ENCODE measurements at regions not wholly inside any gene's neighbourhood (a gene's known extent, or its start where the extent isn't known, plus 50 kb on each side); places are given as distances from the start of the nearest gene placed in this dataset.
A peak's percentile ranks its signal among the peaks of the same experiment; 100 is the strongest.

DNA sequence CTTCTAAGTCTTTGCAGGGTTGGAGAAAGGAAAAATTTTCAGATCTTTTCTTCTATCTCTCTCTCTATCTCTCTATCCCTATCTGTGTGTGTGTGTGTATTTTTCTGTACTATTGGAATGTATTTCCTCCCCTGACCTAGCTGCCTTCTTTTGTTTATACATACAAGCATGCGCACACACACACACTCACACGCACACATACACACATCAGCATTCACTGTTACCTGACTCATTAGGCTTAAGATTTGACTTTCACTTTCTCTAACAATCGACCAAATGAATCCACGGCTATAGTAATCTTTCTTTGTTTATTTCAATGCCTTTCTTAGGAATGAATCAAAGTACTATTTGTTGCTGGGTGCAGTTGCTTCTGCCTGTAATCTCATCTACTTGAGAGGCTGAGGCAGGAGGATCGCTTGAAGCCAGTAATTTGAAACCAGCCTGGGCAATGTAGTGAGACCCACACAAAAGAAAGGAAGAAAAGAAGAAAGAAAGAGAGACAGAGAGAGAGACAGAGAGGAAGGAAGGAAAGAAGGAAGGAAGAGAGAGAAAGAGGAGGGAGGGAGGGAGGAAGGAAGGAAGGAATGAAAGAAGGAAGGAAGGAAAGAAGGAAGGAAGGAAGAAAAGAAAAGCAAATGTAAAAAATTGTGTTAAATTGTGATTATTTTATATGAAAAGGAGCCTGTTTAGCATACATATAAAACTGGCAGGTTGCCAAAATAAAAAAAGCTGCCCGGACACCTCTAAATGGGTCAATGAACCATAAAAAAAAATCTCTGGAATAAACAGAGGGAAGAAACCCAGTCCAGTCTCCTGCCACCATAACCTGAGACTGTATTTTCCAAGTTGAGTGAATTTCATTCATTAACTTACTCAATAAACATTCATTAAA, 206.8 kb downstream of the ZNF326 start:
- peak; percentile 66 for DNase-seq (ENCODE audit: low read depth)

DNA sequence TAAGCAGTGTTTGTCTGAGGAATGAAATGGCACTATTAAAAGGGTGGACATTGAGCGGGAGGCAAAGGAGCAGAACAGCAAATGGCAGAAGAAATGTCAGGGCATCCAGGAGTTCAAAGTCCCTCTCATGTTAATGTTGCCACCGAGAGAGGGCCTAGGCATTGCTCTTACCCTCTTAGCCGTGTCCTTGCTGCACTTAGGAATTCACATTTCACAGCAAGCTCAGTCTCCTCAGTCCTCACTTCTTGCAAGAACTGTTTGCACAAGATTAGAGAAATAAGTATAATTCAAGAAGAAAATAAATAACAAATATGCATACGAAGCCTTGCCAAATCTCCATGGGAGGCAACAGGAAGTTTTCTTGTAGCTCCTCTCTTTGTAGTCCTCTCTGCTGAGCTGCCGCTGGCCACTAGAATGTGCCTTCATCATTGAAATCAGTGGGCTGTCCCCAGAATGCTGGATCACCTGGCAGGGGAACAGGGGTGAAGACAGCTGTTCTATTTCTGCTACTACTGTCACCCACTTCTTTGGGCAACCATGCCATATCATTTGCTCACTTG, 205.8 kb downstream of the ZNF326 start:
- DNase-seq (ENCODE audit: low read depth) = no peak

DNA sequence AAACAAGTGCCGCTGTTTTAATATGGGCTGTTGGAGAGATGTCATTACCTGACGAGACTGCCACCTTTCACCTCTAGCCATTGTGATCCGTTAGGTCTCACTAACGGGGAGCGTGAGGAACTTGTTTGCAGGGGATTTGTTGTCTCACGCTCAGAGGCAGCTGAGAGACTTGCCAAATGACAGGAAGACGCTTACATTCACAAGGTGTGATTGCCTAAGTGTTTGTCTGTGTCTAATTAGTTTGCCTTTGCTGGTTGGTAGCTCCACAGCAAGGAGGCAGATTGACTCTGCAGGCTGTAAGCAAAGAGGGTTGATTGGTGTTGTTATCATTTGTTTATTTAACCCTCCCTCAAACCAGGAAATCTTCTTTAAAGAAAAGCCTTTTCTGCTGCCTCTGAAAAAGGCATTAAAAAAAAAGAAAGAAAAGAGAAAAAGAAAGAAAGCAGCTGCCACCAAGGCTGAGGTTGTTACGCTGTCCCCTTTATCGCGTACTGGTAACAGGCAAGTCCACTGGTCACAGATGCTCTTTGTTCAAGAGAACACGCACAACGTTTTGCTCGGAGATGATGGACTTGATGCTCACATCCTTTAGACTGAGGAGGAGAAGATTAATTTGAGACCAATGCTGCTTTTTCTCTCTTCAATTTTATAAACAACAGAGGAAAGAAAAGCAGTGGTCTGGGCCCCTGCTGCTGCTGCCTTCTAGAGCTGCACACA, 203.9 kb downstream of the ZNF326 start:
- no peak for DNase-seq (ENCODE audit: low read depth)

GRCh38 chr1:90193116-90193515, 198.2 kb downstream of the ZNF326 start:
- no peak for DNase-seq (ENCODE audit: low read depth)

DNA sequence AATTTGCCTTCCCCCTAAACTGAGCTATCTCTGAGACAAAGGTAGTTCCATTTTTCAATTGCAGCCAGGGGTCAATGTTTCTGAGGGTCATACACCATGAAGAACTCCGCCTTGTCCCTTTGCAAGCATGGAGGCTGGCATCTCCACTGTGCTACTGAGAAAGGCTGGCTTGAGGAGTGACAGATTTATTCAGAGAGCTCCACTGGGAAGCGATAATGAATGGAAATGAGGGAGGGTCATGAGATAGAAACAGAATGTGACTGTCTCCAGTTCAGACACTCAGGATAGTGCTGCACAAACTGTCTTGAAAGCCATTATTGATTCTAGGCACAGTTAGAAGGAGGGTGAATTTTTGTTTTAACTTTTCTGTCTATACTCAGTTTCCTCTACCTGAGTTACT, 197.5 kb downstream of the ZNF326 start:
- no peak for DNase-seq (ENCODE audit: low read depth)

DNA sequence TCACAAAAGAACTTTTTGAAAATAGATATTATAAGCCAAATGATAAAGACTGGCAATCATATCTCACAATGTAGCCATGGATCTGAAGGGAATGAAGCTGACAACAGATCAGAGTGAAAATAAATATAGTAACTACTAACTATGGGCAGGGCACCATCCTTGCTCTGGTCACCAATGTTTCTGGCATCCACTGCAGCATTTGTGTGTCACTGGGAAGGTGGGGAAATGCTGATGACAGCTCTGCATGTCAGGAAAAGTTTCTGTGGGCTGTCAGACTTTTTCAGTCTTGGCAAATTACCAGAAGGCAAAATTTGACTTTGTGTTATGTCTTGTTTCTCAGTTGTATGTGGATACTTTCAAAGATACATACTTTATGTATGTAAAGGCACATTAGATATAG, 195.6 kb downstream of the ZNF326 start:
- DNase-seq (ENCODE audit: low read depth) = no peak

- no peak for DNase-seq (ENCODE audit: low read depth)
Observed at GRCh38 chr1:90189889-90190288, 195.0 kb downstream of the ZNF326 start.

DNA sequence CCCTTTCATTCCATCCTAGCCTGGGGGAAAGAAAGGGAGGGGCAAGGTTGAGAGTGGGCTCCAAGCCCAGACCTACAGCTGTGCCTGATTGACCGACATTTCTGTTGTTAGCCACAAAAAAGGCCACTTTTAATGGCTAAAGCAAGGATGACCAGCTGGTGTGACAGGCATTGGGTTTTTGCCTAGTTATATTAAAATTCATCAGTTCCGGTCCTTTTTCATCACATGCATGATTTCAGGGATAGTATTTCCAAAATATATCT, 192.3 kb downstream of the ZNF326 start:
- no peak for DNase-seq (ENCODE audit: low read depth)

DNA sequence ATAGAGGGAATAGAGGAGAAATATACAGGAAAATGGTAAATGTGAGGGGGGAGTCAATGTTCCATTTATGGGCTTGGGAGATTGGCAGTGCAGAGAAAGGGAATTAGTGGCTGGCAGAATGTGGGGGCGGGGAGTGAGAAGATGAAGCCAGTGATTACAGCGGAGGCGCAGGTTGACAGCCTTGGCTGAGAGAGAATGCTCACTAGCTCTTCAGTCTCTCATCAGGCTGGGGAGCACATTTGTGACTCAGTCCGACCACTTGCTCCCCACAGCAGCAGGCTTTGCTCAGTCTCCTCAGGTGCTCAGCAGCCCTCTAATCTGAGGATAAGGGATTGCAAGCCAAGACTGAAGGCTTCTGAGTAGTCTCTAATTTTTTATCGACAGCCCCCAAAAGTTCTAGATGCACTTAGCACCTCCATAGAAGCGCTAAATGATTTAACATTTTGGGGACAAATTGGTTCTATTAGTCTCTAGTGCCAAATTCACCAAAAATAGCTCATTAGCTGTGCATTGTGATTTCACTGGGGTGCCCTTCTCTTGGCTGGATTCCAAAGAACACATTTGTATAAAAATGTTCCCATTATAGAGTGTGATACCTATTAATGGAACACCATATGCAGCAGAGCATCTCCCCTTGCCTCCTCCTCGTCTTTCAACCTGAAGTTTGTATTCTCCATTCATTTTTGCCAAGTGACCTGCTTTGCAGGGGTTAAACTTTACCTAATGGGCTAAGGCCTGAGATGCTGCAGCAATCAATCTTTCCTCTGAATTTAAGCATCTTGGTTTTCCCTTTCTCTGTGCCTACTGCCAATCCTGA, 191.8 kb downstream of the ZNF326 start:
- DNase-seq (ENCODE audit: low read depth) = no peak

GRCh38 chr1:90176530-90176929, 181.6 kb downstream of the ZNF326 start:
- DNase-seq (ENCODE audit: low read depth) = peak; percentile 21

GRCh38 chr1:90175490-90176167, 180.7 kb downstream of the ZNF326 start:
- DNase-seq (ENCODE audit: low read depth) = peak; percentile 32

- peak; percentile 32 for DNase-seq (ENCODE audit: low read depth)
Observed at GRCh38 chr1:90174246-90174645, 179.3 kb downstream of the ZNF326 start.

DNA sequence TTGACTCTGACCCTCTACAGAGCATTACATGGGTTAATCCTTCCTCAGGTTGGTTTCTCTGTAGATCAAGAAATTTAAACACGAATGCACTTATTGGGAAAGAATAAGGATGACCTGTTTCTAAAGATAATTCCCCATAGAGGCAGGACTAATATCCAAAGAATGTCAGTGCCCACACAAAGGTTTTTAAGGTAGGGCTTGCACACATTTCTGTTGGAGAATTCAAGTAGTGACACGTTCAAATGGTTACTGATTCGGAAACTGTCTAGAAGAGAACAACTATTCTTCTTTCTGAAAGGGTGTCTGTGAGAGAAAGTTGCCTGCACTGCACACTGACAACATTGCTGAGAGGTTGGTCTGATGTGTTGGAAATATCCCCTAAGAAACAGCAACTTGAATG, 167.3 kb downstream of the ZNF326 start:
- no peak for DNase-seq (ENCODE audit: low read depth)

- DNase-seq (ENCODE audit: low read depth) = no peak
Observed at GRCh38 chr1:90161625-90162024, 166.7 kb downstream of the ZNF326 start.

DNA sequence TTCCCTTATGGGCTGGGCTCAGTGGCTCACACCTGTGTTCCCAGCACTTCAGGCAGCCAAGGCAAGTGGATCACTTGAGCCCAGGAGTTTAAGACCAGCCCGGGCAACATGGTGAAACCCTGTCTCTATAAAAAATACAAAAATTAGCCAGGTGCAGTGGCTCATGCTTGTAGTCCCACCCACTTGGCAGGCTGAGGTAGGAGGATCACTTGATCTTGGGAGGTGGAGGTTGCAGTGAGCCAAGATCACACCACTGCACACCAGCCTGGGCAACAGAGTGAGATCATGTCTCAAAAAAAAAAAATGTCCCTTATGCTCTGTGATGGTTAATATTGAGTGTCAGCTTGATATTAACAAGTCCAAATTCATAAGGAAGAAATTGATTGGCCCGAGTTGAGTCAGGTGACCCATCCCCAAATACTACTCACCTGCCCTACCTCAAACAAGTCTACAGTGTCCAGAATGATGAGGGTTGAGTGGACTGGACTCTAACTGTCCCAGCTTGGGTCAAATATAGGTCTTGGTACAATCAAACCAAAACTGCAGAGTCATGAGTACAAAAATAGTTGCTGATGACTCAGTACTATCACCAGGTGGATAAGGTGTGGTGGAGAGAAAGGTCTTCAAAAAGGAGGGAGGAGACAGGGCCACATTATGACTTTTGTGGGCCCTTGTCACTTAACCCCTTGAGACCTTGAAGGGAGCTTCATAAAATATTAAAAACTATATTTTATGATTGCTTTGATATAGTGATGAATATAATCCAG, 161.0 kb downstream of the ZNF326 start:
- no peak for DNase-seq (ENCODE audit: low read depth)

DNA sequence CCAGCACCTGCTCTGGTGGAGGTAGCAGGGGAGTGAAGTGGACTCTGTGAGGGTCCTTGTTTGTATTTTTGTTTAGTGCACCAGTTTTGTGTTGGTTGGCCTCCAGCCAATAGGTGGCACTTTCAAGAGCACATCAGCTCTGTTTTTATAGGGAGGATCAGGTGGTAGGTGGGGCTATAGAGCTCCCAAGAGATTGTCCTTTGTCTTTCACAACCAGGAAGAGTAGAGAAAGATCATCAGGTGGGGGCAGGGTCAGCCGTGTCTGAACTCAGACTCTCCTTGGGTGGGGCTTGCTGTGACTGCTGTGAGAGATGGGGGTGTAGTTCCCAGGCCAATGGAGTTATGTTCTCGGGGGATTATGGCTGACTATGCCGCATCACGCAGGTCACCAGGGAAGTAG, 159.8 kb downstream of the ZNF326 start:
- no peak for DNase-seq (ENCODE audit: low read depth)

- no peak for DNase-seq (ENCODE audit: low read depth)
Observed at GRCh38 chr1:90149101-90149500, 154.2 kb downstream of the ZNF326 start.

- no peak for DNase-seq (ENCODE audit: low read depth)
Observed at GRCh38 chr1:90147093-90147492, 152.2 kb downstream of the ZNF326 start.

- DNase-seq (ENCODE audit: low read depth) = no peak
Observed at GRCh38 chr1:90144820-90145219, 149.9 kb downstream of the ZNF326 start.

- no peak for DNase-seq (ENCODE audit: low read depth)
Observed at GRCh38 chr1:90143591-90143990, 148.7 kb downstream of the ZNF326 start.

GRCh38 chr1:90142697-90143096, 147.8 kb downstream of the ZNF326 start:
- no peak for DNase-seq (ENCODE audit: low read depth)

All from amniotic epithelial cell (primary cell).